GM18505 (cell line): ENCODE measurements at regions not wholly inside any gene's neighbourhood (a gene's known extent, or its start where the extent isn't known, plus 50 kb on each side); places are given as distances from the start of the nearest gene placed in this dataset.

Experiments
- ATAC-seq: cut with Tn5 transposase; IDR thresholded peaks from one replicate; pipeline ENCODE4 v1.9.1; 2021; ENCODE audit not compliant: unreplicated experiment
- POLR2A ChIP-seq: IDR thresholded peaks from 4 replicates; pipeline ENCODE4 v1.6.1; 2011; ENCODE audit warnings: borderline replicate concordance; ENCODE audit not compliant: insufficient read depth, insufficient read length; ENCODE audit errors: extremely low read depth

DNA sequence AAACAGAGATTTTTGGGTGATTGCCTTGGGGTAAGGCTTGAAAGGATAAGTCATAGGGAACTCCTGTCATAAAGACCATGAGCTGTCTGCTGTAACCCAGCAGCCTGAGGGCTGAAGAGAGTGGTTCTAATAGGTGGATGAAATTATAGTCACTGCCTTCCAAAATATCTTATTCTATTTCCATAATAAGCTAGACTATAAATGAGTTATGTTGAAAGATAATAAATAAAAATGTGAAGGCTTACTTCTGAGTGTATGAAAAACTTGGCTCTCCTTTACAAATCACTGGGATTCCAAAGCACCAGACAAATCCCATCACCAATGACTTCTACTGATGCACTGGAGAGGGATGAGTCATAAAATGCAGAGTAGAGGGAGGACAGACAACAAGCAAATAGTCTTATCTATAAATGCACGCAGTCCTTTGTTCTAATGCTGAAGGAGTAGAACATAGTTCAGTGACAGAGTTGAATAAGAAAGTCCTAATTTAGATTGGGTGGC is 775.0 kb upstream of the LRRC4C start:
- TF ChIP-seq POLR2A = no peak
- ATAC-seq = no peak

DNA sequence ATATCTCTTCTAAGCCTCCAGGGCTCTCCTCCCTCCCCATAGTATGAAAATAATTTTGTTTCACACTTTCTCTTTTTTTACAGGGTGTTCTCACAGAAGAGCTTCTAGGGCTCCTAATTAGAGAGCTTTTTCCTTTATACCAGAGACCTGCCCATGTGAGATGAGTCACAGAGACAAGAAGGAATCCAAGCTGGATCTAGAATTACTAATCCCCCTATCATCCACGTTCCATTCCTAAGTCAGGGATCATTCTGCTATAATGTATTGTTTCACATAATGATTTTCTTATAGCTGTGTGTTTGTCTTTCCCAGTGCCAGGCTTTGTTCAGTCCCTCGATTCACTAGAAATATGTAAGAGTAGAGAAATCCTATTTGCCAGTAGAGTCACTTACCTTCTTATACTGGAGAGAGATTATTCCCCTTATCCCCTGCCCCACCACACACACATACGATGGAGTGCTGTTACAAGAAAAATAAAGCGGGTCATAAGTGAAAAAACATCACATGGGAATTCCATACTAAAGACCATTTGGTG is 778.3 kb upstream of the LRRC4C start:
- ATAC-seq = no peak
- no peak for TF ChIP-seq POLR2A

DNA sequence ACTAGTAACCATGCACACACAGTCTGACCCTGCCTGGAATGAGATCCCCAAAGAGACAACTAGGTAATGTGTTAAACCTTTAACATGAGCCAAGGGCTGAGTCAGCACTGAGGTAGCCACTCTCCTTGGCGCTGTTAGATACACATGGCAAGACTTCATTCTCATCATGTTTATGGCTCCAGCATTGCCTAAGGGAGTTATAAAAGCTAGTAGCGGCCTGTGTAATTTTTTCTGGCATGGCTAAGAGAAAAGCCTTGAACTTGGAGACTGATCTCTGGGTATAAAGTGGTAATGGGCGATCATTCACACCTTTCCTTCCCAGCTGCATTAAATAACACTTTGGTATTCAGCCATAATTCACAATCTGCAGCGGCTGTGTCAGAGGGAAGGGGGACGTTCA is 779.7 kb upstream of the LRRC4C start:
- ATAC-seq = no peak
- no peak for TF ChIP-seq POLR2A

DNA sequence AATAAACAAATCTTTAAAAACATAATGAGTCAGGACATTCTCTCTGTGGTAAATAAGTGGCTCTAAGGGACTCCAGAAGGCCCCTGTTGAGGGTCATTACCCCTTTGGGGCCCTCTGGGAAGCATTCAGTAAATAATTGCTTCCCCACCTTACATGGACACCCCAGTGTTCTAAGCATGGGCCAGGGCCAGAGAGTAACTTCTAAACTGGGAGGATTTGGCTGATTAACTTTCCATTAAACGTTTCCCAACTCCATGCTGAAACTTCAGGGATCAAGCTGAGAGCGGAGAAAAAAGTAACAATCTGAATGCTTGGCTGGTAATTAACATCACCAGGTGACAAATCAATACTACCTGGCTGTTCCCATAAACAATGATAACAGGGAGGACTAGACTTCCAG is 783.9 kb upstream of the LRRC4C start:
- TF ChIP-seq POLR2A = no peak
- no peak for ATAC-seq

DNA sequence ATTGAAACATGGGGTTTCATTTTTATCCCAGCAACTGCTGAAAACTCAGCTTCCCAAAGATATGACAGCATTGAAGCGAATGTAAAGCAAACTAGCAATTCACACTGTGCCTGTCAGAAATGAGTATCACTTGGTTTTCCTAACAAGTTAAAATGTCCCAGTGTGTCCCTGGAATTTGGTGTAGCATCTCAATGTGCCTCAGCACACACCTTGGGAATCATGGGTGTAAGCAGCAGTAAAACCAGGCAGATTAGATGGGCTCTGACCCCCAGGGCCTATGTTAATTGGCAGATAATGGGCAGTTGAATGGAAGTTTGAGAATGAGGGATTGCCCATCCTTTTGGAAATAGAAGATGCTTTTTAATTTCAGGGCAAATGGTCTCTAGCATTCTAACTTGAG is 784.9 kb upstream of the LRRC4C start:
- no peak for ATAC-seq
- TF ChIP-seq POLR2A = no peak

DNA sequence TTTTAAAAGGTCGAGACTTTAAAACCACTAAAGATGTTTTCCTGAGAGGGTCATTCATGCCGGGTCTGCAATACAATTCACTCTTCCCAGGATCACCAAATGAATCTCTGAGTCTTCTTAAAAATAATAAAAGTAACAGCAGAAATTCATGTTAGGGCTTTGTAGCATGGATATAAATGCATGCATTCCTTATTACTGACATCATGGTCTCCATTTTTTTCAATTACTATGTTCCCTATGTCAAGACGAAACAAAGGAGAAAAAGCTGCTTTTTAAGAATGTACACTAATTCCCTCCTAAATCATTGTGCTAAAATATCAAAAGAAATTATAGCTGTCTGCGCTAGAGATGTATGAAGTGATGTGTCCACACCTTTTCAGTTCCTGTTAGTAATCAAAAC is 789.9 kb upstream of the LRRC4C start:
- no peak for ATAC-seq
- TF ChIP-seq POLR2A = no peak

DNA sequence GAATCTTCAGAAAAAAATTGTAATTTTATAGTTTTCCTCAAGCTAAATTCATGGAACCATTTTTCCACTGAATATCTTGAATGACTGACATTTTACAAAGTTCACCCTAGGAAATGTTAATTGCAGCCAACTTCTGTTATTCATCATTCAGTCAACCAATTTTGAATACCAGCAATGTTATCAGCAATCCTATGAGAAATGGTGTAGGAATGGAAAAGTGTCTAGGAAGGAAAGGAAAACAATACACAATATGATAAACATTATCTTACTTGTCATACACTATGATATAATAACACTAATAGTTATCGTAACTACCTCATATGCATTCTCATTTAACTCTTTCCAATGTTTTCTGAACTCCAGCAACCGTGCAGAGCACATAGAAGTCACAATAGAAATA is 790.5 kb upstream of the LRRC4C start:
- no peak for TF ChIP-seq POLR2A
- no peak for ATAC-seq

DNA sequence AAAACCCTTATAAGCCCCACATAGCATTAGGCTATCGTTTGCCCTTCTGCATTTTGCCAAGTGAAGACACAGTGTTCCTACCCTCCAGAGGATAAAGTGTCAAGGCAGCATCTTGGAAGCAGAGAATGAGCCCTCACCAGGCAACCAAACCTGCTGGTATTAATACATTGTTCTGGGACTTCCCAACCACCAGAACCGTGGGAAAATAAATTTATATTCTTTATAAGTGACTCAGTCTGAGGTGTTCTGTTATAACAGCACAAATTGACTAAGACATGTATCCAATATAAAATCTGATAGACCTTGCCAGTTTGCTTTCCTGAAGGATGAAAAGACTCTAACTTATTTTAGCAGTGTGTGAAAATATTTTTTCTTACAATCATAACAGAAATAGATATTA is 792.5 kb upstream of the LRRC4C start:
- TF ChIP-seq POLR2A = no peak
- no peak for ATAC-seq

DNA sequence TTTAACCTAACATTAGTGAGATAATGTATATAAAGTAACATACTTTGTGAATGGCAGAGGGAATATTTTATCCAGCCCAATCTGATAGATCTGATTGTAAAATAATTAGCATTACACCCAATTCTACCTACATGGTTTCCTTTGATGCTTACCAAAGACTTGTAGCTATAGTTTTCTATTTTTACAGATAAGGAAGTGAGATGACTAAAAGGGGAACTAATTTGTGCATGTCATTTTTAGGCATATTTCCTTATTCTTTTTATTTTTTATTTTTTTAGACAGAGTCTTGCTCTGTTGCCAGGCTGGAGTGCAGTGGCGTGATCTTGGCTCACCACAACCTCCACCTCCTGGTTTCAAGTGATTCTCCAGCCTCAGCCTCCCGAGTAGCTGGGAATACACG is 793.7 kb upstream of the LRRC4C start:
- no peak for ATAC-seq
- TF ChIP-seq POLR2A = no peak

DNA sequence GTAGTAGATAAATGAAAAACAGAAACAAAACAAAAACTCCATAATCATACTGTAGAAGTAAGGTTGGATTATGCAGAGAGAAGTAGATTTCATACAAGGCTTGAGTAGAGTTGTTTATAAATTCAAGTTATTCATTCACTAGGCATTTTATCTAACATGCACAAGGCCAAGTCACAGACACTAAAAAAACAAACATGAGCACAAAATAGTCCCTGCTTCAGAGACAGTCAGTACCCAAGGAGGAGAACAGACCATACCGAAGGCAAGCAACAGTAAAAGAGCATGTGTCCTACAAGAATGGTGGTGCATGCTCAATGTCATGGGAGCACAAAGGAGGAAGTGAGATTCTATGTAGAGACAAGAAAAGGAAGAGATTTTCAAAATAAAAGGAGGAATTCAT is 796.5 kb upstream of the LRRC4C start:
- ATAC-seq = no peak
- TF ChIP-seq POLR2A = no peak

DNA sequence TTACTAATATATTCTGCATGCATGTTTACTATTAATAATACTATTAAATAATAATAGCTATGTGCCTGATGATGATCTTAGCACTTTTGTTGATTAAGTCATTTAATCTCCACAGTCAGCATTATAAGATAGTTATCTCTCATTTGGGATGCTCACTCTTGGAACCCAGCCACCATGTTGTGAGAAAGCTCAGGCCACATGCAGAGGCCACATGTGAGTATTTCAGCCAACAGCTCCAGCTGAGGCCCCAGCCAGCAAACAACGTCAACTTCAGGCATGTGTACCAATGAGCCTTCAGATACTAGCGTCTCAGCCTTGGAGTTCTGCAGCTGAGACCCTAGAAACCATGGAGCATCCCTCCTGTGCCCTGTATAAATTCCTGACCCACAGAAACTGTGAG is 798.1 kb upstream of the LRRC4C start:
- no peak for ATAC-seq

DNA sequence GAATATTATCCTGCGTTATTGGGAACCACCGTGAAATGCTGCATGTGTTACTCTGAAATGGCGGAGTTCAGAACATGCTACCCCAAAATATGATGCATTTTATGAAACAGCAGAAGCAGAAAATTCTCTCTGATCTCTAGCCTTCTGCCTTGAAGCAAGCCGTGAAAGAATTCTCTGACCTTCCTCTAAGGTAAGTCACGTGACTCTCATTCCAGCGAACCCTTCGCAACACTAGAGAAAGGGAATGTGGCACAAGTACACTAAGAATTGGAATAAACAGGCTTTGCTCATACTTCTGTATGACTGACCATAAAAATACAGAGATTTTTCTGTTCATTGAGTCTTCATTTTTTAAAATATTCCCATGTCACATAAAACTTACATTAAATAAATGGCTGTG is 805.6 kb upstream of the LRRC4C start:
- TF ChIP-seq POLR2A = no peak
- ATAC-seq = no peak

More for the DNA sequence above, 798.1 kb upstream of the LRRC4C start:
- TF ChIP-seq POLR2A = no peak

DNA sequence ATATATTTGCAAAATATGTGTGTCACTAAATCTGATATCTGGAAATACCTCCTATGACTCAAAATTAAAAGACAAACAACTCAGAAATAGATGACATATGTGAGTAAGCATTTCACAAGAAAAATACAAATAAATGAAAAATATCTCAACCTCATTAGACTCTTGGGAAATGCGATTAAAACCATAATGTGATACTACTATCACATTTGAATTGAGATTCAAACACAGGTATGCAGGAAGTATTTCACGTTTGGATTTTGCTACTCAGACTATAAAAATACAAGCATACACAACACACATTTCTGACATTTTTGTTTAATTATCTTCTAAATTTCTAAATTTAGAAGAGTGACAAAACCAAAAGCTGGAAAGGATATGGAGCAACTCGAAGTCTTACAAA is 811.9 kb upstream of the LRRC4C start:
- TF ChIP-seq POLR2A = no peak
- no peak for ATAC-seq

DNA sequence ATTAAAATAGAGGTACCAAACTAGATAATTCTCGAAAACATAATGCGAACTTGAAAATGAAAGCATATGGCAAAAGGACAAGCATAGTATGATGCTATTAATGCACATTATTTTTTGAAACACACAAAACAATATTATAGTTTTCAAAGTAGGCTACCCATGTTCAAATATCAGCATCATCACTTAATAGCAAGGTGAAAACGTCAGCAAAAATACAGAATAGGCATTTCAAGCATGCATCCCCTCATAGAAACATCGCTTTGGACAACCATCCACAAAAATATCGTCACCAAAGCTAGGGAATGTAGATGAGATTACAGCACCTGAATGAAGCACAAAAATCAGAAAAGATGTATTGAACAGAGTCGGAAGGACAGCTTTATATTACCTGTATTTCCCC is 814.5 kb upstream of the LRRC4C start:
- no peak for ATAC-seq
- TF ChIP-seq POLR2A = no peak

DNA sequence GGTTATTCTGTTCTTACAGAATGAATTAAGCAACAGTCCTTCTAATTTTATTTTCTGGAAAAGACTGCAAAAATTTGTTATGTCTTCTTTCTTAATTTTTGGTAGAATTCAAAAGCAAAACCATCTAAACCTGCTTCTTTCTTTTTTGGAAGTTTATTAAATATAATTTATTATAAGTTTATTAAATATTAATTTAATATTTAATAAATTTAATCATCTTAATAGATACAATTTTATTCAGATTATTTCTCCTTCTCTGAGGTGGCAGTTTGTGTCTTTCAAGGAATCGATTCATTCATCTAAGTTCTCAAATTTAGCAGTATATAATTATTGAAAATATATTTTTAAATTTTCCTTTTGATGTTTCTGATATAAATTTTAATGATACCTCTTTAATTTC is 837.5 kb upstream of the LRRC4C start:
- ATAC-seq = no peak
- no peak for TF ChIP-seq POLR2A

DNA sequence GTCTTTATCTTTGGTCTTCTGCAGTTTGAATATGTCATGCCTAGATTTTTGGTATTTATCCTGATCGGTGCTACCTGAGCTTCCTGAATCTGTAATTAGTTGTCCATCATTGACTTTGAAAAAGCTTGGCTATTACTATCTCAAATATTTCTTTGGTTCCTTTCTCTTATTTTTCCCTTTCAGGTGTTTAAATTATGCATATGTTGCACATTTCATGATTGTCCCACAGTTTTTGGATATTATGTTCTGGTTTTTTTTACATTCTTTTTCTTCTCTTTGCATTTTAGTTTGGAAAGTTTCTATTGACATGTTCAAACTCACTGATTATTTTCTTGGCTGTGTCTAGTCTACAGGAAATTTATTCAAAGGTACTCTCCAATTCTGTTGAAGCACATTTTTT is 840.3 kb upstream of the LRRC4C start:
- no peak for ATAC-seq
- TF ChIP-seq POLR2A = no peak

DNA sequence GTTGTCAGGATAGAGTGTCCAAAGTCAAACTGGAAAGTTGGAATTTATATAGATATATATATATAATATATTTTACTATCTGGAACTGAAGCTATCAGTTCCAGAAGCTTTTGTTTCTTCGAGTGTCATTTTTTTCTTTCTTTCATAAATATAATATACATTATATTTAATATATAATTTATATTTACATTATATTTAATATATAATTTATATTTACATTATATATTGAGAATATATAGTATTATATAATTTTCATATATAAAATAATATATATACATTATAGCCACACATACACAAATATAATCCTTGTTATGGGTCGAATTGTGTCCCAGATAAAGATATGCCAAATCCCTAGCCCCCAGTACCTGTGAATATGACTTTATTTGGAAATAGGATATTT is 842.3 kb upstream of the LRRC4C start:
- no peak for TF ChIP-seq POLR2A
- no peak for ATAC-seq
